KOPT-K1 (cell line): ENCODE measurements at regions not wholly inside any gene's neighbourhood (a gene's known extent, or its start where the extent isn't known, plus 50 kb on each side); places are given as distances from the start of the nearest gene placed in this dataset.
"Not testable (repeated sequence)": the region's sequence is repeated elsewhere in the genome, so short reads cannot be mapped to it uniquely, and the experiment has no call there.

Experiments used
- H3K27ac ChIP-seq: fragments of 200-600 bp; sonication (generic); 2 replicates; pipeline ENCODE4 v1.5.1; 2016; ENCODE audit warnings: antibody characterized with exemption, mild to moderate bottlenecking, low read depth, low read length; ENCODE audit not compliant: poor library complexity, severe bottlenecking
- H3K36me3 ChIP-seq: fragments of 200-600 bp; sonication (generic); 2 replicates; pipeline ENCODE4 v1.5.1; 2017; ENCODE audit warnings: antibody characterized with exemption, mild to moderate bottlenecking, low read length, moderate library complexity; ENCODE audit not compliant: insufficient read depth
- H3K9me3 ChIP-seq: fragments of 200-600 bp; sonication (generic); 2 replicates; pipeline ENCODE4 v1.5.1; 2017; ENCODE audit warnings: antibody characterized with exemption, low read length, mild to moderate bottlenecking; ENCODE audit not compliant: insufficient read depth, poor library complexity, severe bottlenecking

- Histone ChIP-seq H3K36me3 (no peaks in the 10 kb centered on the region), H3K27ac (no peak overlapping the region), H3K9me3 (no peaks in the 10 kb centered on the region)
These were observed 178.9 kb downstream of the UACA start for GRCh38 chr15:70584441-70584837.

DNA sequence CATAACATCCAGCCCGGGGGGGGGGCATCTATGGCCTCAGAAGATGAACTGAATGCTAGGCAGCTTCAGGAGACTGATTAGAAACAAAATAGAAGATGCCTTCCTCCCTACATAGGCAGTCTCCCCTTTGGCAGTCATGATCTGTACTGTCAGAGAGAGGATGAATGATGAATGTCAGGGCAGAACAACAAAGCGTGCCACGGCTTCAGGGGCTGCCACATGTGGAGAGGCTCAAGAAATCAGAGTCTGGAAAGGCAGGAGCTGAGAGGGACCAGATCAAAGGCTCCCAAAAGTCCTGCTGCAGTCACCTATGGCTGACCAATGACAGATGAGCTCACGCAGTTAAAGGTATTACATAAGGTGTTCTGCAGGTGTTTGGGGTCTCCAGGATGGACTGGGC, 180.4 kb downstream of the UACA start:
- Histone ChIP-seq H3K27ac (no peak overlapping the region), H3K36me3 (no peaks in the 10 kb centered on the region)

GRCh38 chr15:70582143-70582945, 181.0 kb downstream of the UACA start:
- H3K36me3 ChIP-seq, result no peaks in the 10 kb centered on the region
- no peaks in the 10 kb centered on the region for H3K9me3 ChIP-seq
- H3K27ac ChIP-seq, result no peak overlapping the region

More for the DNA sequence above, 180.4 kb downstream of the UACA start:
- no peaks in the 10 kb centered on the region for H3K9me3 ChIP-seq

- Histone ChIP-seq H3K27ac (no peak overlapping the region), H3K36me3 (no peaks in the 10 kb centered on the region), H3K9me3 (no peaks in the 10 kb centered on the region)
These were observed 182.4 kb downstream of the UACA start for GRCh38 chr15:70580958-70581357.

- Histone ChIP-seq H3K9me3 (no peaks in the 10 kb centered on the region), H3K27ac (no peak overlapping the region), H3K36me3 (no peaks in the 10 kb centered on the region)
These were observed 183.1 kb downstream of the UACA start for GRCh38 chr15:70580286-70580685.

- H3K27ac ChIP-seq, result no peak overlapping the region
- H3K36me3 ChIP-seq, result no peaks in the 10 kb centered on the region
- H3K9me3 ChIP-seq, result peaks cover 2% of the 10 kb centered on the region
These were observed 183.6 kb downstream of the UACA start for GRCh38 chr15:70579766-70580165.

DNA sequence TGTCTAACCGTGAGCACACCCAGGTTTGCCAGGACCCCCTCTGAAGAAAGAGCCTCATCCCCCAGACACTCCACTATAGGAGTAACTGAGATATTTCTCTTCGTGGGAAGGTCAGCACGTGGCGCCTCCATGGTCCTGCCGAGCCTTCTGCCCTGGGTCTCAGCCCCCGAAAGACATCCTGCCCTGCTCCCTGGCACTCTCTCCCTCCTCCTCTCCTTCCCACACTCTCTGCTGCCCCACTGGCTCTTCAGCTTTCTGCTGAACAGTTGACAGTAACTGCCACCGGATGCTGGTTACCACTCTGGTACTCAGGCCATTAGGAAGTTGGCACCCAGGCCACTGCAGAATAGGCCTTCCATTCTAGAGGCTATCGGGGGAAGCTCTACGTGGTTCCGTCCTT, 185.2 kb downstream of the UACA start:
- no peaks in the 10 kb centered on the region for H3K36me3 ChIP-seq
- peaks cover 13% of the 10 kb centered on the region for H3K9me3 ChIP-seq
- no peak overlapping the region for H3K27ac ChIP-seq

GRCh38 chr15:70576696-70577095, 186.7 kb downstream of the UACA start:
- Histone ChIP-seq H3K27ac (no peak overlapping the region), H3K36me3 (no peaks in the 10 kb centered on the region), H3K9me3 (peaks cover 13% of the 10 kb centered on the region)

DNA sequence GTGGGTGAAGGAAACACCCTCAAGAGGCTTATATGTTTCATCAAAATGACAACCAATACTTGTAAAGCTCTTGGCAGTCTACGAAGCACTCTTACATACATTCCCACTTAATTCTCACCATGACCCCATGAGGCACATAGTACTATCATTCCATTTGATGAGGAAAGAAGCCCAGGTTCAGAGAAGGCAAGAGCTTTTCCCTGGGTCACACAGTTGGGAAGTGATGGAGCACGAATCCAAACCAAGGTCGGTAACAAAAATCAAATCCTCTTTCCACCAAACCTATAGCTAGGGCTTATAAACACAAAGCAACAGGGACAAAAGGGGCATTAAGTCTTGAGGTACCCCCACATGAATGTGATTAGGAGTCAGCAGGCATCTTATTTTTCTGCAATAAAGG, 187.1 kb downstream of the UACA start:
- Histone ChIP-seq H3K27ac (no peak overlapping the region), H3K36me3 (no peaks in the 10 kb centered on the region), H3K9me3 (peaks cover 13% of the 10 kb centered on the region)

GRCh38 chr15:70575231-70576226, 187.8 kb downstream of the UACA start:
- Histone ChIP-seq H3K9me3 (peaks cover 13% of the 10 kb centered on the region), H3K36me3 (no peaks in the 10 kb centered on the region), H3K27ac (no peak overlapping the region)

DNA sequence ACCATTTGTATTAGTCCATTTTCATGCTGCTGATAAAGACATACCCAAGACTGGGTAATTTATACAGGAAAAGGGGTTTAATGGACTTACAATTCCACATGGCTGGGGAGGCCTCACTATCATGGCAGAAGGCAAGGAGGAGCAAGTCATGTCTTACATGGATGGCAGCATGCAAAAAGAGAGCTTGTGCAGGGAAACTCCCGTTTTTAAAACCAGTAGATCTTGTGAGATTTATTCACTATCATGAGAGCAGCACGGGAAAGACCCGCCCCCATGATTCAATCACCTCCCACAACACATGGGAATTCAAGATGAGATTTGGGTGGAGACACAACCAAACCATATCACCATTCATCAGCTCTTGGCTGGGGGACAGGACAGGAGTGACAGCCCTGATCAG, 189.0 kb downstream of the UACA start:
- not testable (repeated sequence) for H3K27ac ChIP-seq
- peaks cover 13% of the 10 kb centered on the region for H3K9me3 ChIP-seq

GRCh38 chr15:70573121-70573850, 190.1 kb downstream of the UACA start:
- no peaks in the 10 kb centered on the region for H3K36me3 ChIP-seq
- H3K9me3 ChIP-seq, result peaks cover 13% of the 10 kb centered on the region
- H3K27ac ChIP-seq, result no peak overlapping the region

More for the DNA sequence above, 189.0 kb downstream of the UACA start:
- H3K36me3 ChIP-seq, result not testable (repeated sequence)

GRCh38 chr15:70569714-70570231, 193.6 kb downstream of the UACA start:
- no peaks in the 10 kb centered on the region for H3K36me3 ChIP-seq
- no peak overlapping the region for H3K27ac ChIP-seq
- peaks cover 11% of the 10 kb centered on the region for H3K9me3 ChIP-seq

DNA sequence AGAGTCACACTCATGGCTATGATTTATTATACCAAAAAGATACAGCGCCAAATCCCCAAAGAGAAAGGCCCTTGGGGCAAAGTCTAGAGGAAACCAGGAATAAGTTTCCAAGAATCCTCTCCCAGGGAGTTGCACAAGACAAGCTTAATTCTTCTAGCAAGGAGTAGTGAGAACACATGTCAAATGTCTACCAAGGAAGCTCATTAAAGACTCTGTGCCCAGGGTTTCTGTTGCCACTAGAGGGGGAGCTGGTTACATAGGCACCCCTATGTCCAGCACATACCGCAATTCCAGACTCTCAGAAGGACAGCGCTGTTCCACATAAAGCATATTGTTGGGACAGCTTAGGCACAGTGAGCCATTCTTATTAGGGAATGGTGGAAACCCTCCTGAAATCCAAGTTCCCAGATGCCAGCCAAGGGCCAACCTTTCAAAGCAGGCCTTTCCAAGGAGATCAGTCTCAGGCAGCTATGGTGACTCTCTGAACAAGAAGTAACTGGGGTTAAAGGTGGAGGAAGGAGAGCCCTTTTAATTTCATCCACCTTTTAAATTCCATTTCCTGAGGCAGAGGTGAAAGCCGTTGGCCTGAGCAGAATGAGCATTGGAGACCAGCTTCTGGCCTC, 194.2 kb downstream of the UACA start:
- Histone ChIP-seq H3K27ac (no peak overlapping the region), H3K9me3 (peaks cover 5% of the 10 kb centered on the region), H3K36me3 (no peaks in the 10 kb centered on the region)
